SH-SY5Y (cell line): ENCODE measurements at regions not wholly inside any gene's neighbourhood (a gene's known extent, or its start where the extent isn't known, plus 50 kb on each side); places are given as distances from the start of the nearest gene placed in this dataset.

ENCODE experiments used
- GATA2 ChIP-seq: IDR thresholded peaks from 2 replicates; pipeline ENCODE4 v1.6.1; 2011; ENCODE audit warnings: mild to moderate bottlenecking, low read depth, low read length
- GATA3 ChIP-seq: IDR thresholded peaks from 2 replicates; pipeline ENCODE4 v1.6.1; 2011; ENCODE audit warnings: low read depth, mild to moderate bottlenecking, low read length, moderate library complexity

DNA sequence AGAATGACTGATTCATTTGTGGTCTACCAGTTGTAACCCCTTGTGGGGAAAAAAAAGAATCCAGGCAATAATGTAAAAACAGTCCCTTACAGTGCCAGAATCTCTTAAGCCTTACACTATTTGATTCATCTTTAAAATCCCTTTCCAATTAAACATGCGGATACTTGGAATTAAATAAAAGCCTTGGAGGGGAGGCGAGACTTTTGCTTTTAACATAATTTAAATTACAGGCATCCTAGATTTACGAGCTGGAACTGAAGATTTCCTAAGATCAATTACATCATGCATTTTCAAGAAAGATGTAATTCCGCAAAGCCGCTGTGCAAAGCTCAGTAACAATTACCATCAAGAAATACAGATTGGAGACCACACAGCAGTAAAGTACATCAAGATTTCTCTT lies 370.2 kb downstream of the MTRR start:
- no peak for TF ChIP-seq GATA3
- no peak for TF ChIP-seq GATA2
